Stimulated activated CD8-positive, alpha-beta memory T cell treated with anti-CD3 and anti-CD28 coated beads, Interleukin-12 subunit alpha, Interleukin-12 subunit beta, amount 100 ng/mL, for 1 hour (primary cell): ENCODE measurements at regions not wholly inside any gene's neighbourhood (a gene's known extent, or its start where the extent isn't known, plus 50 kb on each side); places are given as distances from the start of the nearest gene placed in this dataset.
A peak's percentile ranks its signal among the peaks of the same experiment; 100 is the strongest.
"Not testable (repeated sequence)": the region's sequence is repeated elsewhere in the genome, so short reads cannot be mapped to it uniquely, and the experiment has no call there.

Experiments used
- DNase-seq: peaks from one replicate; pipeline ENCODE4 v3.0.0-alpha.2; 2020; ENCODE audit warnings: low read depth

DNA sequence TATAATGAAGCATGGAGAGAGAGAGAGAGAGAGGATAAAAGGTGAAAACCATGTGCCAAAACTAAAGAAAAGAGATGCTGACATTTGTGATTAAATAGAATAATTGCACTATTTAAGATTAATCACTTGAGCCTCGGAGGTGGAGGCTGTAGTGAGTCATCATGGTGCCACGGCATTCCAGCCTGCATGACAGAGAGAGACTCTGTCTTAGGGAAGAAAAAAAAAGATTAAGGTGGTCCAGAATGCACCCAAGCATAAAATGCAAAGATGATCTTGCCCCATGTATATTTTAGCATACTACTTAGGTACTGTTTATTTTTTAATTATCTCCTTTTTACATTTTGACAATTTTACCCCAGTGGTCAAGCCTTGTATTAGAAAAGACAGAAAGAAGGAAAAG lies 742.5 kb downstream of the SPATA31A1 start:
- not testable (repeated sequence) for DNase-seq

DNA sequence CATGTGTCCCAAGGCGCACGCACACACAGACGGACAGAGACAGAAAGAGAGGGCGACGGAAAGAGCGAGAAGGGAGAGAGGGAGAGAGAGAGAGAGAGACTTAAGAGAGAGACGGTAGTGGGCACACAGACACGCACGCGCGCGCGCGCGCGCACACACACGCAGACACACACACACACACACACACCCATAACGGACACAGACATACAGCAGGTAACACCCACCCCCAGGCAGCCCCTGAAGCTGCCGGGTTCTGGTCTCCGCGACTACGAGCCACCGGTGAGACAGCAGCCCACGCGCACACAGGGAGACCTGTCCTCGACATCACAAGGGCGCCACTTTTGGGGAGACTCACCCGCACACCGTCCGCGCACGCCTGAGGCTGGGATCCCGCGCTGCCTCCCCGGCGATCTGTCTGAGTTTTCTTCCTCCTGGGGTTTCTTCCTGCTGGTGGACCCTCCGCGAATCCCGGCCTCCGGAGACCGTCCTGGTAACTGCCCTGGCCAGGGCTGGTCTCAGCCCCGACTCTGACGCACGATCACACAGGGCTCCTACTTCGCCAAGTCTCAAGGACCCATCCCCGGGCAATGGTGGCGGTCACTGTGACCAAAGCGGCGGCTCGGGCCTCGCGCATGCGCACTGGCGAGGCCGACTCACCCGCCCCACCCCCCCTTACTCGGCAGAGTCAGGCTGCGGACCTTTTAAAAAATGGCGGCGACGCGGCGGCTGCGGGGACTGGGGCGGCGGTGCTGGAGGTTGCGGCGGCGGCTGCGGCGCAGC lies 750.7 kb downstream of the SPATA31A1 start:
- peak; percentile 12 for DNase-seq

DNA sequence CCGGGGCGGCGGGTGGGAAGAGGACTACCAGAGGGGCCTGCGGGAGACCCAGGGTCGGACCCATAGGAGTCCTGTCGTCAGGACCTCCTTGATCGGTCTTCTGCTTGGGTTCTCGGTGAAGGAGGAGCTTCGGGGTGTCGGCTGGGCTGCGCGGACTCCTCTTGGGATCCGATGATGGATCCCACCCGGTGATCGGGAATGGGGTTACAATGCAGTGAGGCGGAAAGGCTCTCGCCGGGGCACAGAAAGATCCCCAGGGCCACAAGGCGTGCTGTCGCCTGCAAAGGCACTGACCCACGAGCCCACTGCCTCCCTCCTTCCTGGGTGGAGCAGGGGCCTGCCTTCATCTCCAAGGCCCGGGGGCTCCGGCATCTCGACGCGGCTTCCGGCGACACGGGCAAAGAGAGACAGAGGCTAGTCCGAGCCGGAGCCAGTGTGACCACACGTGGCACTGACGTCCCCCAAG lies 751.3 kb downstream of the SPATA31A1 start:
- DNase-seq: not testable (repeated sequence)

DNA sequence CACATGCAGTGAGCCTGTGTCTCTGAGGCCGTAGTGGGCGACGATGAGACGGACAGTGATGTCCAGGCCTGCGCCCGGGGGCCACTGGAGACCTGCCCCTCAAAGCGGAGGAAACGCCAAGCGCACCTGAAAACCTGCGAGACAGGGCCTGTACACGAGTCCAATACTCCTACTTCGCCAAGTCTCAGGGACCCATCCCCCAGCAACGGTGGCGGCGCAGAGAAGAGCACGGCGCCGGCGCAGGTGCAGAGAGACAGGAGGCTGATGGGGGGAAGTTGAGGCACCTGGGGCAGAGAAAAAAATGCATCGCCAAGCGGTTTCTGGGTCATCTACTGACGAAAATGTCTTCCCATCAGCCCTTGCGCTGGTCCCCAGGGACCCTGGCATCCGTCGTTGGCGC lies 751.8 kb downstream of the SPATA31A1 start:
- not testable (repeated sequence) for DNase-seq

DNA sequence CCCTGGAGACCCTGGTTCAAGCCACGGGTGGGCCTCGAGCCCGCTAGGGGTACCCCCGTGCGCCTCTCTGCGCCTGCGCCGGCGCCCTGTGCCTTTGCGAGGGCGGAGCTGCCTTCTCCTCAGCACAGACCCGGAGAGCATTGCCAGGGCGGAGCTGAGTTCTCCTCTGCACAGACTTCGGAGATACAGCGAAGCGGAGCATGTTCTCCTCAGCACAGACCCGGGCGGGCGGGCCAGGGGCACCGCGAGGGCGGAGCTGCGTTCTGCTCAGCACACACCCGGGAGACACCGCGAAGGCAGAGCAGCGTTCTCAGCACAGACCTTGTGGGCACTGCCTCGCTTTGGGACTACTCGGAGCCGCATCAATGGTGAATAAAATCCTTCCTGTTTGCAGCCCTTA lies 753.0 kb downstream of the SPATA31A1 start:
- DNase-seq: not testable (repeated sequence)

DNA sequence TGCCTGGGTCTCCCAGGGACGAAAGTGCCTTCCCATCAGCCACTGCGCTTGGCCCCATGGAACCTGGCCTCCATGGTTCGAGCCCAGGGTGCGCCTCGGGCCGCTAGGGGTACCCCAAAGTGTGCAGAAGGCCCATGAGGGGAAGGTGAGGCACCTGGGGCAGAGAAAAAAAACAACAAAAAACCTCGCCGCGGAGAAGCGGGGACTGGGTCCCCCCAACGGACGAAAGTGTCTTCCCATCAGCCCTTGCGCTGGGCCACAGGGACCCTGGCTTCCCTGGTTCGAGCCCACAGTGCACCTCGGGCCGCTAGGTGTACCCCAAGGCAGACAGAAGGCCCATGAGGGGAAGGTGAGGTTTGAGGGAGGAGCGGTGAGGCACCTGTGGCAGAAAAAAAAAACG lies 755.3 kb downstream of the SPATA31A1 start:
- DNase-seq: not testable (repeated sequence)

DNA sequence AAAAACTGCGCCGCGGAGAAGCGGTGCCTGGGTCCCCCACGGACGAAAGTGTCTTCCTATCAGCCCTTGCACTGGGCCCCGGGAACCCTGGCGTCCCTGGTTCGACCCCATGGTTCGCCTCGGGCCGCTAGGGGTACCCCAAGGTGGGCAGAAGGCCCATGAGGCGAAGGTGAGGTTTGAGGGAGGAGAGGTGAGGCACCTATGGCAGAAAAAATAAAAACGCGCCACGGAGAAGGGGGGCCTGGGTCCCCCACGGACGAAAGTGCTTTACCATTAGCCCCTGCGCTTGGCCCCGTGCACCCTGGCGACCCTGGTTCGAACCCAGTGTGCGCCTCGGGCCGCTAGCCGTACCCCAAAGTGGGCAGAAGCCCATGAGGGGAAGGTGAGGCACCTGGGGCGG lies 756.1 kb downstream of the SPATA31A1 start:
- not testable (repeated sequence) for DNase-seq

DNA sequence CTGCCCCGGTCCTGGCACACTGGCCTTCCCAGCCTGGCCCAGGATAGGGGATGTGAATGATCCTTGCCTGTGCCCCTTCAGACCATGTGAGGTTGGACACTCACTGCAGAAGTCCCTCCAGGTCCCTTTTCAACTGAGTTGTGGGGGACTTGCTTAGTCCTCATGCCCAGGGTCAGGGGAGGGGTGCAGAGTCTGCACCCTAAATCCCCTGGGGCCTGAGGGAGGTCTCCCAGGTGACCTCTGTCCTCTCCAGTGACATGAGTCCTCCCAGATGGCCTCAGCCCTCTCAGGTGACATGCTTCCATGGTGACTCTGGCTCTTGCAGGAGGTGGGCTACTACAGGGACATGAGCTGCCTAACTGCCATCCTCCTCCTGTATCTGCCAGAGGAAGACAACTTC lies 775.1 kb downstream of the SPATA31A1 start:
- DNase-seq: not testable (repeated sequence)

DNA sequence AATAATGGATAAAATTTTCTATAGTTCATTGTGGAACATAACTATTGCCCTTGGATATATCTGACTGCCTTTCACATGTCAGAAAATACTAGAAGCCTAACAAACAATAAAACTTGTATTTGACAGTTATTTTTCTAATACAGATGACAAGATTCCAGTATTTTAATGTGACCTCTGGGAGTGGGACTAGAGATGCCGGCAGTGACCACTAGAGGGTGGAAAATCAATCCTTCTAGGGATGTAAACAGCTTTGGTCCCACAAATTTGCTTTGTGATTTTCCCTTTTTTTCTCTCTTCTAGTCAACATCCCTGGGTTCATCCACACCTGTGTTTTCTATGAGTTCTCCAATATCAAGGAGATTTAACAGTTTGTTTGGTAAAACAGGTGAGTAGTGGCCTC lies 813.7 kb downstream of the SPATA31A1 start:
- not testable (repeated sequence) for DNase-seq

DNA sequence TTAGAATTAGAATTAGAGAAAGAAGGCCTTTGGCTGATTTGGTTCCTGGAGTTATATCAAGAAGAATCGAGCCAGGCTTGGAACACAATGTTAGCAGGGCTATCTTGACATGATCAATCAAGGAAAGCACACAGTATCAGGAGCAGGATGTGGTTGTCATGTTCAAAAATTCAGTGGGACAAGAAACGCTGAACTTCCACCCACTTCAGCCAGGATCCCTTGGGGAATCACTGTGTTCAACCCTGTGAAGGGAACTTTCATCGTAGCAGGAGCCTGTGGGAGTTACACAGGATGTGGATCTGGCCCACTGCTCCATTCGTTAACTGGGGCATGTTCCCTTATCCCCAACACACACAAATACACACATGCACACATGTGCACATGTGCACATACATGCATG lies 817.8 kb downstream of the SPATA31A1 start:
- not testable (repeated sequence) for DNase-seq

DNA sequence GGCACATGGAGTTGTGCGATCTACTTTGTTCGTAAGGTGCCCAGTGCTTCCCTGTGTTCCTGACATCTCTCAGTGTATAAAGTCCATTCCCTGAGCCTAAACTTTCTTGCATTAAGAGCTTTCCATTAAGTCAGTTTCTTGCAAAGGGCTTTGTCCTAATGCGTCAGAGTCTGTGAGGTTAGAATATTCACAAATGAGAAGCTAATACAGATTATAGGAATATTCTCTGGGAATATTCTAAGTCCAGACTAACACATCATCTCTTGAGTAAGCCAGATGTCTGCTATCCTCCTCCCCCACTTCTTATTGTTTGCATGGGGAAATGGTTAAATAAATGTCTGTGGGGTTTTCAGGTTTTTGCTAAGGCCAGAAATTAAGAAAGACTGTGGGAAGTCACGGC lies 818.6 kb downstream of the SPATA31A1 start:
- DNase-seq: not testable (repeated sequence)

DNA sequence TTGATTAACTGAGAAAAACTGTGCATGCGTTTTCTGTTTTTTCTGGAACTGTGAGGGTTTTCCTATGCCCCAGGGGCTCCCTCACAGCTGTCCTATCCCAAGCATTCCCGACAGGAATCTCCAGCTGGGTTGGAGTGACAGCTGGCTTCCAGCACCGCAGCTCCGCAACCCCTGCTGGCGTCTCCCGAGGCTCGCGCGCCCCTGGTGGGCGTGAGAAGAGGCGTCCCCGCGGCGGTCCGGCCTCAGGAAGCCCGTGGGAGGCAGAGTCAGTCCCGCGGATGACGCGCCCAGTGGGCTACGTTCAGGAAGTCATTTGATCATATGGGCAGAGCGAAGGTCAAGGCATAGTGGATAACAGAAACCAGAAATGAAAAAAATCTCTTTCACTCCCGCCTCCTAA lies 821.9 kb downstream of the SPATA31A1 start:
- DNase-seq: not testable (repeated sequence)

DNA sequence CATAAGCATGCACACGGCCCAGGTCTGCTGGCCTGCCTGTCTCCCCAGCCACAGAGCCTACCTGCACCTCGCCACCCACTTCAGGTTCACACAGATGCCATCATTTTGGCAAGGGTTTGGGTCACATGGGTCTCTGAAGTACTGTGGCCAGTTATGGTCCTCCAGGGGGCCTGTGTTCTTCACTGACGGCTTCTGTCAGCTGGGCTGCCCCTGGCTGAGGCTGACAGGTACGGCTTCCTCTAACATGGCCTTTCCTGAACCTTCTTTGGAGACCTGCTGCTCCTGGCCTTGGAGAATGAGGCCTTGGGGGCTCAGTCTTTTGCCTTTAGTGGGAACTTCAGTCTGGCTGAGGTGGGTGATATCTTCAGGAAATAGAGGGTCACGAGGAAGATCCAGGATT lies 835.9 kb downstream of the SPATA31A1 start:
- DNase-seq: not testable (repeated sequence)

DNA sequence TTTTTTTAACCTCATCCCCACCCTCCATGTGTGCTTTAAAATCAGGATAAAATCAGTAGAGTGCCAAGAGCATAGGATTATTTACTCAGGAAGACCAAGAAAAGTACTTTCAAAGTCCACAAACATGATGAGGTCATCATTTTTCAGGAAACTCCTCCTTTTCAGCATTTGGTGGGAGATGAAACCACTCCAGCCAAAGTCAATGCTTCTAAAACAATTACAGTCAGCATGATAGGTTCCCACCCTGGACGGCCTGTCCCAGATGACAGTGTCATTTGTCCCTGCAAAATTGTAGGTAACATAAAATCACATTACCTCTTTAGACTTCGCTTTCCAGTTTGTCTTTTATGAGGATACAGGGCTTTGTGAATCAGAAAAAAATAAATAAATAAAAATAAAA lies 836.7 kb downstream of the SPATA31A1 start:
- DNase-seq: not testable (repeated sequence)

DNA sequence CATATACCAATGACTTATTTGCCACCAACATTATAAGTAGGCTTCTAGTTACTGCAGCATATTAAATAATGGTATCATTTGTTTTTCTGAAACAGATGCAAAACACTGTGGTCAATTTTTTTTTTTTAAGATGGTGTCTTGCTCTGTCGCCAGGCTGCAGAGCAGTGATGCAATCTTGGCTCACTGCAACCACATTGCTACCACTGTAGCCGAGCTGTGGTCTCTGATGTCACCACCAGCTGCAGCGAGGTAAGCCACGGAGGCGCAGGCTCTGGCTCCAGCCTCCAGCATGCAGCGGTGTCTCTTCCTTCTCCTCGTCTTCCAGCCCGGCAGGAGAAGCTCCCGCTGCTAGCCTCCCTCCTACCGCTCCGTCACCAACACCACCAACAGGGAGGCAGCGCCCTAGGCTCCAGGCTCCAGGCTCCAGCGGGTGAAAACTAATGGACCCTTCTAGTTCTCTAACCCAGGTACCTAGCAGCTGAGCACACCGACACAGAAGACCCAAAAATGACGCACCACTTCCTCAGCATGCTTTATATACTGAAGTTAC lies 840.8 kb downstream of the SPATA31A1 start:
- not testable (repeated sequence) for DNase-seq

DNA sequence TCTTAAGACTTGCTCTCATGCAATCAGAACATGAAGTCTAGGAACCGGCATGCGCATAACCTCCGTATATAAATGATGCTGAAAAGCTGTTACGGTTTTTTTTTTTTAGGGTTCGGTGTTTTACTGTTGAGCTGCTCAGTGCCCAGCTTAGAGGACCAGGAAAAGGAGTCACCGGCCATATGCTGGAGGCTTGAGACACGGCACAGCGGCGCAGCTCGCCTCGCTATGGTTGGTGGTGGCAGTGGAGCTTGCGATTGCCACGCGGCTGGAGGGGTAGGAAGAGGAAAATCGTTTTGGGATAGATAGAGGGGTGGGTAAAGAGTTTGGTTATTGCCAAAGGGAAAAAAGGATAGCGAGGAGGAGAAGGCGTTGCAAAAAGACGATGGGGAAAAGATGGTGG lies 841.3 kb downstream of the SPATA31A1 start:
- DNase-seq: not testable (repeated sequence)

DNA sequence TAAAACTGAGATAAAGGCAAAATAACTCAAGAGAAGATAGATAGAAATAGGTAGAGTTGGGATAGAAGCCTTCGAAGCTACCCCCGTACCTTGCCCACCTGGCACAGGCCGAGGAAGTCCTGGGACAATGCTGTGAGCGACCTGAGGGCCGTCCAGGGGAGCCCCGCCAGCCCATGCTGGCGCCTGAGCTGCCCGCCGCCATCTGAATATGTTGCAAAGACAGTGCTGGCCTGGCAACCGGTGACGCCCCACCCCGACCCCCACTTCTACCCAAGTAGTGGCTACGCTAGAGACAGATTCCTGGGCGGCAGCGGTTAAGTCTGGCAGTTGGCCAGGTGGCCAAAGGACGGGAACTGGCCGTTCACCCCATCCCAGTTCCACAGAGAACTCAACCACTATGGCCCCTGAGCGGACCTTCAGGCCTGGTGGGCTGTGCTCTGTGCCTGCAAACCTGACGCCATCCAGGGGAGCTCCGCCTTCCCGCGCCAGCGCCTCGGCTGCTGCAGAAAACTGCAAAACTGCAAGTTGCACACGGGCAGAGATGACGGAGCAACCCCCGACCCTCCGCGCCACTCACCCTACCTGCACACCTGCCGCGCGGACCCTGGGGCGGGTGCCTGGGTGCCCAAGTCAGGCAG lies 866.2 kb downstream of the SPATA31A1 start:
- not testable (repeated sequence) for DNase-seq

DNA sequence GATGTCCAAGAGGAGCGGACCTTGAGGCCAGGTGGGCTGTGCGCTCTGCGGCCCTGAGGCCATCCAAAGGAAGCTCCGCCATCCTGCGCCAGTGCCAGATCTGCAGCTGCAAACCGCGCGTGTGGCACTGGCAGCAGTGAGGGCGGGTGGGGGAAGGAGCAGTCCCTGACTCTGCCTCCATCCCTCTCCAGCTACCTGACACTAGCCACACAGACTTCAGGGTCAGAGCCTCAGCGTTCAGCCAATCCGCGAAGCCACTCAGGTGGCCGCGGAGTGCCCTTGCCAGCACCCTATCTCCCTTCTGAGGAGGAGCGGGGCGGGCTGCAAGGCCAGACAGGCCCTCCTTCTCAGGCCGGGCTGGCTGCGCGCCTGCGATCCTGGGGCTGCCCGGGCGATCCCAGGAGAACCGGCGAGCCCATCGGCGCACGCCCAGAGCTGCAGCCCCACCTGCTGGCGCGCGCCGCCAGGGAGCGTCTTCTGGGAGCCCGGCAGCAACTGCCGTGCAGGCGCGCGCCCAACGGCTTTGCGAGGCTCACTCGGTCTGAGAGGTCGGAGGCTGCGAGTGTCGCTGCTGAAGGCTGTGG lies 867.2 kb downstream of the SPATA31A1 start:
- not testable (repeated sequence) for DNase-seq

DNA sequence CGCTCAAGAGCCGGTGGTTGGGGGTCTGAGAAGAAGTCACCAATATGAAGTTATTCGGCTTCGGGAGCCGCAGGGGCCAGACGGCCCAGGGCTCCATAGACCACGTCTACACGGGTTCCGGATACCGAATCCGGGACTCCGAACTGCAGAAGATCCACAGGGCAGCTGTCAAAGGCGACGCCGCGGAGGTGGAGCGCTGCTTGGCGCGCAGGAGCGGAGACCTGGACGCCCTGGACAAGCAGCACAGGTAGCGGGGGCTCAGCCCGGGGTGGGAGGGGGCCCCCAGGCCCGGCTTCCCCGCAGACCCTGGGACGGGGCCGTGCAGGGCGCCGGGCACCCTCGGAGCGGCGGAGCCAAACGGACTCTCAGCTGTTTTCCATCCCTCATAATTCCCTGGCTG lies 867.9 kb downstream of the SPATA31A1 start:
- not testable (repeated sequence) for DNase-seq
